Endothelial cell (in vitro differentiated cells): ENCODE measurements at regions not wholly inside any gene's neighbourhood (a gene's known extent, or its start where the extent isn't known, plus 50 kb on each side); places are given as distances from the start of the nearest gene placed in this dataset.

Experiments used
- DNase-seq: peaks from one replicate; pipeline ENCODE4 v3.0.0; 2021; ENCODE audit warnings: low spot score
- H3K27ac Mint-ChIP-seq: one replicate; pipeline ENCODE4 v1.8.0; 2021; ENCODE audit warnings: mixed read lengths, inconsistent platforms; ENCODE audit not compliant: unreplicated experiment
- H3K27me3 Mint-ChIP-seq: one replicate; pipeline ENCODE4 v1.8.0; 2021; ENCODE audit warnings: mild to moderate bottlenecking, moderate library complexity, mixed read lengths, inconsistent platforms; ENCODE audit not compliant: unreplicated experiment
- H3K36me3 Mint-ChIP-seq: one replicate; pipeline ENCODE4 v1.8.0; 2021; ENCODE audit warnings: mild to moderate bottlenecking, low read depth, mixed read lengths, inconsistent platforms; ENCODE audit not compliant: unreplicated experiment
- H3K4me1 Mint-ChIP-seq: one replicate; pipeline ENCODE4 v1.8.0; 2021; ENCODE audit warnings: mild to moderate bottlenecking, mixed read lengths, inconsistent platforms; ENCODE audit not compliant: unreplicated experiment
- H3K4me3 Mint-ChIP-seq: one replicate; pipeline ENCODE4 v1.8.0; 2021; ENCODE audit warnings: mild to moderate bottlenecking, mixed read lengths, inconsistent platforms; ENCODE audit not compliant: unreplicated experiment
- H3K9me3 Mint-ChIP-seq: one replicate; pipeline ENCODE4 v1.8.0; 2021; ENCODE audit warnings: mixed read lengths, inconsistent platforms; ENCODE audit not compliant: unreplicated experiment
- CTCF ChIP-seq: fragments of 200-600 bp; sonication (generic); IDR thresholded peaks from one replicate; pipeline ENCODE4 v1.5.0; 2021; ENCODE audit warnings: antibody characterized with exemption; ENCODE audit not compliant: unreplicated experiment

- Mint-ChIP-seq H3K36me3 (no peaks in the 10 kb centered on the region), H3K27ac (no peak overlapping the region), H3K9me3 (no peaks in the 10 kb centered on the region), H3K4me3 (no peak overlapping the region), H3K4me1 (no peaks in the 10 kb centered on the region), H3K27me3 (peaks cover 2% of the 10 kb centered on the region)
- DNase-seq, result no peak
- no peak for TF ChIP-seq CTCF
These were observed 1126.1 kb upstream of the LRRN3 start for GRCh38 chr7:109964780-109965179.

DNA sequence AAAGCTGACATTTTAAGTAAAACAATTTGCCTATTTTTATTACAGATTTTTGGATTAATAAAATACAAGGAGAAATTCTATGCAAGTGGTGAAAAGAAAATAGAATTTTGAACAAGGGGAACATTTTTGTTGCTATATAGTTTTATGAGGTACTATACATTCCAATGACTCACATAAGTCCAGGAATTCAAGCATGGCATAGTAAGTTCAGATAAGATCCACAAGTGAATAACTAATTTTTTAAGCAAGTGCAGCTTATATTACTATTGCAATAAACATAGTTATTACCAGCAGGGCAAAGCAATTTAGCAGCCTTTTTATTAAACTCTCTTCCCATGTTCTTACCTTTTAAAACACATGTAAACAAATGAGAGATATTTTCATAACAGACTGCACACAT, 1123.5 kb upstream of the LRRN3 start:
- DNase-seq, result no peak
- Mint-ChIP-seq H3K4me3 (no peak overlapping the region), H3K36me3 (no peaks in the 10 kb centered on the region), H3K27ac (no peak overlapping the region), H3K9me3 (no peaks in the 10 kb centered on the region), H3K4me1 (no peaks in the 10 kb centered on the region), H3K27me3 (no peaks in the 10 kb centered on the region)
- TF ChIP-seq CTCF, result no peak

GRCh38 chr7:109983618-109984017, 1107.3 kb upstream of the LRRN3 start:
- H3K27me3 Mint-ChIP-seq, result no peaks in the 10 kb centered on the region
- no peak for DNase-seq
- no peaks in the 10 kb centered on the region for H3K9me3 Mint-ChIP-seq
- no peak for TF ChIP-seq CTCF
- H3K27ac Mint-ChIP-seq, result no peak overlapping the region
- no peak overlapping the region for H3K4me3 Mint-ChIP-seq
- H3K36me3 Mint-ChIP-seq, result peaks cover 4% of the 10 kb centered on the region
- H3K4me1 Mint-ChIP-seq, result no peaks in the 10 kb centered on the region

DNA sequence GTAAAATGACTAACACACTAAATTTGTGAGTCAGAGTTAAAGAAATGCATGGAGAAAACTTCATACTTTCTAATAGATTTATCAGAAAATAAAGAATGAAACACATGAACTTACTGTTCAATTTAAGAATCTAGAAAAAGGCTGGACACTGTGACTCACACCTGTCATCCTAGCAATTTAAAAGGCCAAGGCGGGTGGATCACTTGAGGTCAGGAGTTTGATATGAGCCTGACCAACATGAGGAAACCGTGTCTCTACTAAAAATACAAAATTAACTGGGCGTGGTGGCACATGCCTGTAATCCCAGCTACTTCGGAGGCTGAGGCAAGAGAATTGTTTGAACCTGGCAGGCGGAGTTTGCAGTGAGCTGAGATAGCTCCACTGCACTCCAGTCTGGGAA, 1106.2 kb upstream of the LRRN3 start:
- DNase-seq, result no peak
- Mint-ChIP-seq H3K27ac (no peak overlapping the region), H3K9me3 (no peaks in the 10 kb centered on the region), H3K27me3 (no peaks in the 10 kb centered on the region), H3K4me1 (no peaks in the 10 kb centered on the region), H3K4me3 (no peak overlapping the region), H3K36me3 (peaks cover 4% of the 10 kb centered on the region)
- TF ChIP-seq CTCF, result no peak

DNA sequence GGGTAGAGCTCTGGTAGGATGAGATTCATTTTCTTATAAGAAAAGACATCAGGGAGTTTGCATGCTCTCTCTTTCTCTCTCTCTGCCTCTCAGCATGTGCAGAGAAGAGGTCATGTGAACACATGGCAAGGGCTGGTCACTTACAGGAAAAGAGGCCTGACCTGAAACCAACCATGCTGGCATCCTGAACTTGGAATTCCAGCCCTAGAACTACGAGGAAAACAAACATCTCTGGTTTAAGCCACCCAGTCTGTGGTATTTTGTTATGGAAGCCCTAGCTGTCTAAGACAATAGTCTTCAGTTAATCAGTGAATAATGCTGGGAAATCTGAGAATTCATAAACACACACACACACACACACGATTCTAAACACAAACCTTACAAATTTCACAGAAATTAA, 1104.2 kb upstream of the LRRN3 start:
- Mint-ChIP-seq H3K9me3 (no peaks in the 10 kb centered on the region), H3K36me3 (peaks cover 4% of the 10 kb centered on the region), H3K27ac (no peak overlapping the region), H3K4me3 (no peak overlapping the region), H3K4me1 (no peaks in the 10 kb centered on the region), H3K27me3 (no peaks in the 10 kb centered on the region)
- DNase-seq, result no peak
- no peak for TF ChIP-seq CTCF
